SIG-M5 treated with dmso at 0.1 percent for 504 hours (cell line): ENCODE measurements at regions not wholly inside any gene's neighbourhood (a gene's known extent, or its start where the extent isn't known, plus 50 kb on each side); places are given as distances from the start of the nearest gene placed in this dataset.

ENCODE experiments used
- DNase-seq: peaks from one replicate; lab custom pipeline; 2025; ENCODE audit not compliant: unreplicated experiment; lab: John Stamatoyannopoulos, UW

GRCh38 chr13:57438072-57438471 lies 193.5 kb upstream of the PCDH17 start:
- no peak for DNase-seq

- DNase-seq: no peak
Observed at GRCh38 chr13:57443494-57443893, 188.1 kb upstream of the PCDH17 start.

GRCh38 chr13:57450356-57450755 lies 181.2 kb upstream of the PCDH17 start:
- DNase-seq: no peak

GRCh38 chr13:57452228-57452627 lies 179.3 kb upstream of the PCDH17 start:
- DNase-seq: no peak

- DNase-seq: no peak
Observed at GRCh38 chr13:57470491-57470890, 161.1 kb upstream of the PCDH17 start.

GRCh38 chr13:57491318-57491717 lies 140.2 kb upstream of the PCDH17 start:
- DNase-seq: no peak

GRCh38 chr13:57507752-57508463 lies 123.6 kb upstream of the PCDH17 start:
- no peak for DNase-seq

GRCh38 chr13:57511603-57512002 lies 119.9 kb upstream of the PCDH17 start:
- no peak for DNase-seq

- DNase-seq: no peak
Observed at GRCh38 chr13:57527114-57527735, 104.3 kb upstream of the PCDH17 start.

- DNase-seq: no peak
Observed at GRCh38 chr13:57531256-57531655, 100.3 kb upstream of the PCDH17 start.

GRCh38 chr13:57546942-57547341 lies 84.6 kb upstream of the PCDH17 start:
- DNase-seq: no peak

- DNase-seq: peak; percentile 37
Observed at GRCh38 chr13:57552437-57552836, 79.1 kb upstream of the PCDH17 start.

GRCh38 chr13:57553932-57554331 lies 77.6 kb upstream of the PCDH17 start:
- no peak for DNase-seq

GRCh38 chr13:57558051-57558467 lies 73.5 kb upstream of the PCDH17 start:
- peak; percentile 13 for DNase-seq

- DNase-seq: no peak
Observed at GRCh38 chr13:57568865-57569264, 62.7 kb upstream of the PCDH17 start.

- no peak for DNase-seq
Observed at GRCh38 chr13:57569986-57570385, 61.6 kb upstream of the PCDH17 start.
